ENCODE measurements at regions not wholly inside any gene's neighbourhood (a gene's known extent, or its start where the extent isn't known, plus 50 kb on each side); places are given as distances from the start of the nearest gene placed in this dataset.

GRCh38 chr10:130843051-130843653, 468.4 kb downstream of the TCERG1L start:
- intact Hi-C loops (cut with DNase I; ENCODE audit: low total_unique reads): no loop called here
- no peaks in the 10 kb centered on the region for H3K27me3 ChIP-seq
- ATAC-seq: no peak
- H3K36me3 ChIP-seq: no peaks in the 10 kb centered on the region
- no peak overlapping the region for H3K27ac ChIP-seq
- H3K4me3 ChIP-seq: no peak overlapping the region
- no peaks in the 10 kb centered on the region for H3K4me1 ChIP-seq
- TF ChIP-seq CTCF (IDR thresholded peaks at IDR 0.05 in 4 of 5, conservative IDR thresholded peaks at IDR 0.05 in 1 of 5) (no peak), POLR2A (IDR thresholded peaks at IDR 0.05) (no peak)
- no peaks in the 10 kb centered on the region for H3K9me3 ChIP-seq
- in situ Hi-C loops (cut with MboI; ENCODE audit: low sequenced_read_pairs in 4 of 4): no loop called here
- no peak for DNase-seq

GRCh38 chr10:130844310-130844709, 467.2 kb downstream of the TCERG1L start:
- Histone ChIP-seq H3K4me3 (no peak overlapping the region), H3K9me3 (no peaks in the 10 kb centered on the region), H3K27me3 (no peaks in the 10 kb centered on the region), H3K27ac (no peak overlapping the region), H3K4me1 (no peaks in the 10 kb centered on the region), H3K36me3 (no peaks in the 10 kb centered on the region)
- ATAC-seq: no peak
- DNase-seq: no peak
- intact Hi-C loops (cut with DNase I; ENCODE audit: low total_unique reads): no loop called here
- no peak for TF ChIP-seq POLR2A (IDR thresholded peaks at IDR 0.05)
- no peak for TF ChIP-seq CTCF (IDR thresholded peaks at IDR 0.05 in 4 of 5, conservative IDR thresholded peaks at IDR 0.05 in 1 of 5)
- in situ Hi-C loops (cut with MboI; ENCODE audit: low sequenced_read_pairs in 4 of 4): no loop called here

- Histone ChIP-seq H3K9me3 (no peaks in the 10 kb centered on the region), H3K36me3 (no peaks in the 10 kb centered on the region), H3K4me3 (no peak overlapping the region), H3K27ac (no peak overlapping the region), H3K4me1 (no peaks in the 10 kb centered on the region), H3K27me3 (no peaks in the 10 kb centered on the region)
- TF ChIP-seq CTCF (IDR thresholded peaks at IDR 0.05 in 4 of 5, conservative IDR thresholded peaks at IDR 0.05 in 1 of 5) (no peak), POLR2A (IDR thresholded peaks at IDR 0.05) (no peak)
- in situ Hi-C loops (cut with MboI; ENCODE audit: low sequenced_read_pairs in 4 of 4) (no loop called here), intact Hi-C loops (cut with DNase I; ENCODE audit: low total_unique reads) (no loop called here)
- no peak for ATAC-seq
- no peak for DNase-seq
These were observed 464.4 kb downstream of the TCERG1L start for GRCh38 chr10:130847170-130847569.

GRCh38 chr10:130848855-130849254, 462.7 kb downstream of the TCERG1L start:
- ATAC-seq (no peak), DNase-seq (no peak)
- H3K27ac ChIP-seq: no peak overlapping the region
- no peaks in the 10 kb centered on the region for H3K4me1 ChIP-seq
- in situ Hi-C loops (cut with MboI; ENCODE audit: low sequenced_read_pairs in 4 of 4): no loop called here
- peaks cover 0 to under 1% (median 0%) of the 10 kb centered on the region in 3 donors for H3K9me3 ChIP-seq
- H3K36me3 ChIP-seq: no peaks in the 10 kb centered on the region
- no peak overlapping the region for H3K4me3 ChIP-seq
- intact Hi-C loops (cut with DNase I; ENCODE audit: low total_unique reads): no loop called here
- TF ChIP-seq POLR2A (IDR thresholded peaks at IDR 0.05) (no peak), CTCF (IDR thresholded peaks at IDR 0.05 in 4 of 5, conservative IDR thresholded peaks at IDR 0.05 in 1 of 5) (no peak)
- no peaks in the 10 kb centered on the region for H3K27me3 ChIP-seq

- in situ Hi-C loops (cut with MboI; ENCODE audit: low sequenced_read_pairs in 4 of 4): no loop called here
- H3K9me3 ChIP-seq: peaks cover 0 to 12% (median 4%) of the 10 kb centered on the region in 3 donors
- intact Hi-C loops (cut with DNase I; ENCODE audit: low total_unique reads): no loop called here
These were observed 457.4 kb downstream of the TCERG1L start for GRCh38 chr10:130854151-130854550.

More at GRCh38 chr10:130854151-130854550, 457.4 kb downstream of the TCERG1L start:
- no peaks in the 10 kb centered on the region for H3K4me1 ChIP-seq
- no peak overlapping the region for H3K27ac ChIP-seq
- no peak for DNase-seq
- H3K27me3 ChIP-seq: no peaks in the 10 kb centered on the region
- no peak for ATAC-seq
- no peaks in the 10 kb centered on the region for H3K36me3 ChIP-seq
- H3K4me3 ChIP-seq: no peak overlapping the region
- no peak for TF ChIP-seq POLR2A (IDR thresholded peaks at IDR 0.05)
- TF ChIP-seq CTCF (IDR thresholded peaks at IDR 0.05 in 4 of 5, conservative IDR thresholded peaks at IDR 0.05 in 1 of 5): no peak
